VCaP (cell line): ENCODE measurements at regions not wholly inside any gene's neighbourhood (a gene's known extent, or its start where the extent isn't known, plus 50 kb on each side); places are given as distances from the start of the nearest gene placed in this dataset.
A peak's percentile ranks its signal among the peaks of the same experiment; 100 is the strongest.

Source experiments
- H3K27ac ChIP-seq: fragments of 450-650 bp; 2 replicates; pipeline ENCODE4 v1.5.1; 2017
- TF ChIP-seq, protein P1 (sequence below): fragments of 450-650 bp; conservative IDR thresholded peaks from 2 replicates; pipeline ENCODE4 v1.5.1; 2017; ENCODE audit warnings: mild to moderate bottlenecking, moderate library complexity

DNA sequence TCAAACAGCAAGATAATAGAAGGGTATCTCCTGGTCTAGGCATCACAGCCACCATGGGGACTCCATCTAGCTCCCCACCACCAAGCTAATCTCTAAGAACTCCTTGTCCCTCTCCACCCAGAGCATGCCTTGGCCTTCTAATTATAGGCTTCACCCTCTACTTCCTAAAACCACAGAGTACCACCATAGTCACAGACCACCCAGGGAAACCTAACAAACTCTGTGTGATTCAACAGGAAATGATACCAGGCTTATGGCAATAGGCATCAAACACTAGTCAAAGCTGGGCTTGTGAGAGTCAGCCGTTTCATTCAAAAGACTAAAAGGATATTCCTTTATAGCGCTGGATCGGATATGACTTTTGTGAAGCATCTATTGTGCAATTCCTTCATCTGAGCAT, 91.5 kb upstream of the NALF2 start:
- TF ChIP-seq, protein P1, sequence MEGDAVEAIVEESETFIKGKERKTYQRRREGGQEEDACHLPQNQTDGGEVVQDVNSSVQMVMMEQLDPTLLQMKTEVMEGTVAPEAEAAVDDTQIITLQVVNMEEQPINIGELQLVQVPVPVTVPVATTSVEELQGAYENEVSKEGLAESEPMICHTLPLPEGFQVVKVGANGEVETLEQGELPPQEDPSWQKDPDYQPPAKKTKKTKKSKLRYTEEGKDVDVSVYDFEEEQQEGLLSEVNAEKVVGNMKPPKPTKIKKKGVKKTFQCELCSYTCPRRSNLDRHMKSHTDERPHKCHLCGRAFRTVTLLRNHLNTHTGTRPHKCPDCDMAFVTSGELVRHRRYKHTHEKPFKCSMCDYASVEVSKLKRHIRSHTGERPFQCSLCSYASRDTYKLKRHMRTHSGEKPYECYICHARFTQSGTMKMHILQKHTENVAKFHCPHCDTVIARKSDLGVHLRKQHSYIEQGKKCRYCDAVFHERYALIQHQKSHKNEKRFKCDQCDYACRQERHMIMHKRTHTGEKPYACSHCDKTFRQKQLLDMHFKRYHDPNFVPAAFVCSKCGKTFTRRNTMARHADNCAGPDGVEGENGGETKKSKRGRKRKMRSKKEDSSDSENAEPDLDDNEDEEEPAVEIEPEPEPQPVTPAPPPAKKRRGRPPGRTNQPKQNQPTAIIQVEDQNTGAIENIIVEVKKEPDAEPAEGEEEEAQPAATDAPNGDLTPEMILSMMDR = no peak
- no peak overlapping the region for H3K27ac ChIP-seq

DNA sequence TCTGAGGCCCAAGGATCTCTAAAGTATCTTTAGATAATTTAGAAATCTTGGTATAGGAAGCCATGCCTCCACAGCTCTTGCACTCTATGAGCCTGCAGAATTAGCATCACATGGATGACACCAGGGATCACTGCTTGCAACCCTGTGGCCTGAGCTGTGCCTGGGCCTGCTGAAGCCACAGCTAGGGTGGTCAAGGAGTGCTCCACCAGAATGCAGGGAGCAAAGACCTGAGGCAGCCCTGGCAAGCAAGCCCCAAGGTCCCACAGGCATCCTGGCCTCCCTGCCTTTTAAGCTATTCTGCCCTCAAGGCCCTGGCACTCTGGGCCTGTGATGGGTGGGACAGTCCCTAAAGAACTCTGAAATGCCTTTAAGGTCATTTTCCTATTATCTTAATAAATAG, 105.2 kb upstream of the NALF2 start:
- TF ChIP-seq, protein P1 = no peak
- no peak overlapping the region for H3K27ac ChIP-seq

DNA sequence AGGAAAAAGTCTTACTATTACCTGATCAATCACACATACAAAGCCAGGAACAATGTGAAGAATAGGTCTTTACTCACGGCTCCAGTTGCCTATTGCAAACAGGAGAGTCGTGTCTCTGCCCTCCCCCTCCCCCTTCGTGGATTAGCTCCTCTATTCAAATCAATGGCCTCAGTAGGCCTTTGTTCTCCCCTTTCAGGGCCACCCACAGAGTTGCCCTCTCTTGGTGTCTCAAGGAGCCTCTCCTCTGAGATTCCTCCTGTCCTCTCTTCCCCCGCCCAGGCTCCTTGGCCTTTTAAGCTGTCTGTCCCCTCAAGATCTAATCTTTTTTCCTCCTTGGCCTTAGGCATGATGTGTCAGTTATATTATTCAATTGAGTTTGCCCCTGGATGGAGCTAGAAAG, 107.2 kb upstream of the NALF2 start:
- H3K27ac ChIP-seq = no peak overlapping the region
- TF ChIP-seq, protein P1 = no peak

DNA sequence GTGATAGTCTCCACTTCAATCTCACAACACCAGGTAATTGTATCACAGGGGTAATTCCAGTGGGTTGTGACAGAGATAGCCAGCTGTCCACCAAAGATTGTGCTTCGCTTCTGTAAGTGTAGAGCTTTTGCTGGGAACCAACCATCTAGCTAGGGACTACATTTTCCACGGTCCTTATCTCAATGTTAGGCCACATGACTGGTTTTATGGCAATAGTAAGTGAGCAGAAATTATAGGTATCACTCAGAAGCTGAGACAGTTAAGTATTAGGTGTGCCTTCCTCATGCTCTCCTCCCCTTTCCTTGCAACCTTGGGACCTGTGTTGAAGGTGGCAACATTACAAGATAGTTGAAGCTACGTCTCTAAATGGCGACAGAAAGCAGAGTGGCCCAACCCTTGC, 108.8 kb upstream of the NALF2 start:
- TF ChIP-seq, protein P1 = no peak
- H3K27ac ChIP-seq = no peak overlapping the region

DNA sequence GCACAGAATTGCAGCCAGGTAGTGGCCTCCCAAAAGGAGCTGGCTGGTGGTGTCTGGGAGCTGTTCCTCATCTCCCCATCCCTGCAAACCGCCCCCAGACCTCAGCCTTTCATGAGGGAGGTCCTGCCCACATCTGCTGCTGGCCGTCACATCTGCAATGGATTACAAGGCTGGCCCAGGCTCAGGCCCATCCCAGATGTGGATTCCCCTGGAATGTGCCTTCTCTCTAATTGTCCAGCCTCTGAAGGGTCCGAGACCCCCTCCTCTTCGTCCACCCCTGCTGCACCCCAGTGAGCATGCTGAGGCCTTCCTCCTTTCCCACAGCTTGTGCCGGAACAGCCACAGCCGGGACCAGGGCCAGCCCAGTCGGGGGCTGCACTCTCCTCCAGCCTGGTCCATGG, 115.0 kb upstream of the NALF2 start:
- TF ChIP-seq, protein P1 = no peak
- no peak overlapping the region for H3K27ac ChIP-seq

DNA sequence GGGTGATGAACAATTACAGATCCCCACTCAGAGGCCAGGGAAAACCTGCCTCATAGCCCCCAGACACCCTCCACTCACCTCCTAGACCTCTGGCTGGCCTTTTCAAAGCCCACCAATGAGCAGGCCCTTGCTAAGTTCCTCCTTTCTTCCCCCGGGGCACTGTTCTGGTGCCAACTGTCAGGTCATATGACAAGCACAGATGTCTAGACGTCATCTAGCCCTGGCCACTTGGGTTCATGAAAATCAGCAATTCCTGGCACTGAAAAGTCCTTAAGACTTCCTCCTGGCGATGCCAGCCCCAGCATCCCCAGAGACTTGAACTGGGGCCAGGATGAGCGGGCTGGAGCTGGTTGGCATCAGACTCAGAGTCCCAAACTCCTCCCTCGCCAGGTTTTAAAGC, 115.6 kb upstream of the NALF2 start:
- TF ChIP-seq, protein P1 = no peak
- H3K27ac ChIP-seq = no peak overlapping the region

DNA sequence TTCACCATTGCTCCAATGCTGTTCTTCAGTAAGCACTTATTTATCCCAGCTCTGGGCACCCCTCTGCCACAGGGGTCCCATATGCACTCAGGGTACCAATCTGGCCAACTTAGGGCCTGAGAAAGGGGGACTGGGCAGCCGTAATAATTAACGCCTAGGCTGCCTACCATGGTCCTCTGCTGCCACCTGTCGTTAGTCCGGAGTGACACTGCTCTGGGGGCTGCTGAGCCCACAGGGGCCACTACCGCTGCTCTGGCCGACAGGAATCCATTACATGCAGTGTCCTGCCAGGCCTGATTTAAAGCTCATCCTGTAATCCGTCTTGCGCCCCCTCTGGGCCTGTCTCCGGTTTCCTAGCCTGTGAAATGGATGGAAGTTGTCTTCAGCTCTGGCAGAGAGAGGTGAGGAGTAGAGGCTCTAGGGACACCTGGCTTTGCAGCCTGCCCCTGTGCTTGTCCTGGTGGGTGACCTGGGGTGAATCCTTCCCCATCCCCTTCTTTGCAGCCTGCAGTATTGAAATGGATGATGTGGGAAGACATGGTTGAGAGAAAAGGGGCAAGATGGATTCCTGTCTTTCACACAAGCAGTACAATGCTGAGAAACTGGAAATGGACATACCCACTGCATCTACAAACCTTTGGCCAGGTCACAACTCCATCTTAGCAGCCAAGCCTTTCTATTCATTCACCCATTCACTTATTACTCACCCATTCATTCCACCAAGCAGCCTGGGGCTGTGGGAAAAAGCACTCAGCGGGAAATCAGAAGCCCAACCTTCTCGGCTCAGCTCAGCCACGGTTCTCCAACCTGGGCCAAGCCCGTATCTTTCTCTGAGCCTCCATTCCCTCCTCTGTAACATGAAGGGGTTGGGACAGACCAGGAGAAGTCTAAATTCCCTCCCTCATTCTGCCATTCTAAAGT, 116.3 kb upstream of the NALF2 start:
- H3K27ac ChIP-seq = no peak overlapping the region
- TF ChIP-seq, protein P1 = peak; percentile 85
